A673 (cell line): ENCODE measurements at regions not wholly inside any gene's neighbourhood (a gene's known extent, or its start where the extent isn't known, plus 50 kb on each side); places are given as distances from the start of the nearest gene placed in this dataset.

ENCODE experiments used
- CTCF ChIP-seq: fragments of 300-800, 200-600 bp; sonication (generic); conservative IDR thresholded peaks from 2 replicates; pipeline ENCODE4 v1.5.1; 2017; ENCODE audit warnings: low read depth, mild to moderate bottlenecking, antibody characterized with exemption, low read length, moderate library complexity, mixed read lengths
- EZH2 ChIP-seq: fragments of 200-600 bp; sonication (generic); IDR thresholded peaks from 2 replicates; pipeline ENCODE4 v1.6.1; 2017; ENCODE audit warnings: borderline replicate concordance, low read depth, mild to moderate bottlenecking, mixed read lengths, antibody characterized with exemption, low read length; ENCODE audit not compliant: poor library complexity, severe bottlenecking

- TF ChIP-seq CTCF (no peak), EZH2 (no peak)
Observed at GRCh38 chr2:16077601-16078000, 137.3 kb downstream of the MYCN start.
